Heart left ventricle (tissue), 16 donors: ENCODE measurements at regions not wholly inside any gene's neighbourhood (a gene's known extent, or its start where the extent isn't known, plus 50 kb on each side); places are given as distances from the start of the nearest gene placed in this dataset.

Source experiments
- ATAC-seq, 4 donors: fragments of 200-7000 bp; cut with Tn5 transposase; one replicate each; pipeline ENCODE4 v1.9.1; 2020 to 2022; ENCODE audit warnings: moderate library complexity in 4 of 4, mild to moderate bottlenecking in 3 of 4, moderate number of reproducible peaks in 1 of 4
- DNase-seq, 5 donors: peaks; one replicate each; pipeline ENCODE4 v3.0.0-alpha.2; 2020
- H3K27ac ChIP-seq, 12 donors: fragments of 200-600 bp; sonication (generic) in 4 of 12; one replicate each; pipeline versions ENCODE4 v1.5.0 to v1.8.0; 2016 to 2022; ENCODE audit warnings: mild to moderate bottlenecking in 2 of 12
- H3K27me3 ChIP-seq, 9 donors: fragments of 200-600 bp; sonication (generic) in 2 of 9; one replicate each; pipeline versions ENCODE4 v1.5.1 to v1.8.0; 2016 to 2022; ENCODE audit warnings: mild to moderate bottlenecking in 3 of 9
- H3K36me3 ChIP-seq, 9 donors: fragments of 200-600 bp; sonication (generic) in 2 of 9; one replicate each; pipeline versions ENCODE4 v1.5.0 to v1.8.0; 2018 to 2022; ENCODE audit warnings: mild to moderate bottlenecking in 2 of 9
- H3K4me1 ChIP-seq, 12 donors: fragments of 200-600 bp; sonication (generic) in 4 of 12; one replicate each; pipeline versions ENCODE4 v1.5.0 to v1.8.0; 2016 to 2022; ENCODE audit warnings: mild to moderate bottlenecking in 3 of 12
- H3K4me3 ChIP-seq, 12 donors: fragments of 200-600 bp; sonication (generic) in 4 of 12; one replicate each; pipeline versions ENCODE4 v1.5.0 to v1.8.0; 2017 to 2022; ENCODE audit warnings: mild to moderate bottlenecking in 9 of 12, moderate library complexity in 4 of 12
- H3K9me3 ChIP-seq, 12 donors: fragments of 200-600 bp; sonication (generic) in 4 of 12; one replicate each; pipeline versions ENCODE4 v1.5.0 to v1.8.0; 2016 to 2022; ENCODE audit warnings: mild to moderate bottlenecking in 1 of 12
- CTCF ChIP-seq, 12 donors: fragments of 200-600 bp; sonication (generic) in 4 of 12; IDR thresholded peaks; one replicate each; pipeline versions ENCODE4 v1.5.0 to v1.8.0; 2018 to 2022; ENCODE audit warnings: antibody characterized with exemption in 12 of 12, mild to moderate bottlenecking in 5 of 12
- POLR2A ChIP-seq, 2 donors: fragments of 450-650 bp; IDR thresholded peaks; one replicate each; pipeline ENCODE4 v1.6.1; 2017; ENCODE audit warnings: antibody characterized with exemption in 2 of 2, mild to moderate bottlenecking in 2 of 2, moderate library complexity in 2 of 2
- WGBS, 4 donors: extraction: QIAGEN DNeasy Blood & Tissue Kit in 2 of 4; methylation state at CpG; one replicate each; pipeline versions ENCODE4 v1.1.5 to v1.1.7; 2013 to 2018; 5-methylcytosine and 5-hydroxymethylcytosine counted together
- intact Hi-C, 10 donors: fragments of 100-400 bp; cut with DNase I; formaldehyde crosslinking; loops; one replicate each; pipeline versions ENCODE4 v1.11.1 to v1.14.2; 2022
- donor health status: ischemic (EF 13 %, LVEDD 7.1; RV severe dilation, severe dysfunction).
- donor health status: healthy with polysubstance abuse.
- donor health status: DM: no; HTN: yes; CAD: no.
- donor health status: DM: no; HTN: no; CAD: no.
- donor health status: ischemic (EF 25% LVEDD 6.9; RV normal size, moderate dysfunction).
- donor health status: ischemic (EF 25% LVEDD 5.7; RV mildly dilated, moderate dysfunction).
- donor health status: healthy.
- donor health status: DM: yes; HTN: yes; CAD: no.
- donor health status: ischemic (EF 35%, LVEDD 5.7; RV mildly dilated, moderate dysfunction).
- donor health status: nonischemic (EF 11% LVEDD 7.7; RV severe dilation, severe dysfunction).
- donor health status: DM: yes; HTN: yes; CAD: no.
- donor health status: PGD.
- donor health status: ischemic (EF 29% LVEDD 5.4; RV normal size, mild dysfunction).
- donor health status: nonischemic (EF 23%, LVEDD 6.1; RV moderate dilation, normal function).

DNA sequence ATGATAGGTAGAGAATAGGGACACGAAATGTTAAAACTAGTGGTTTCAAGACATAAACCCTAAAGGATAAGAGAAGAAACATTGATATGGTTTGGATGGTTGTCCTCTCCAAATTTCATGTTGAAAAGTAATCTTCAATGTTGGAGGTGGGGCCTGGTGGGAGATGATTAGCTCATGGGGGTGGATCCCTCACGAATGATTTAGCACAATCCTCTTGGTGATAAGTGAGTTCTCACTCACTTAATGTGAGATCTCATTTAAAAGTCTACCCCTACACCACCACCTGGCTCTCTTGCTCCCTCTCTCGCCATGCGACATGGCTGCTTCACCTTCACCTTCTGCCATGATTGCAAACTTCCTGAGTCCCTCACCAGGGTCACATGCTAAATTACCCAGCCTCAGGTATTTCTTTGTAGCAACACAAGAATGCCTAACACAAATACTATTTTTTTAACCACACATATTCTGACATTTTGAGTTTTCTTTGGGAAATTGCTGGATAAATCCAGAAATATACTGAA lies 242.4 kb upstream of the PHF14 start:
- Histone ChIP-seq H3K36me3 (no peaks in the 10 kb centered on the region), H3K4me3 (no peak overlapping the region), H3K4me1 (no peaks in the 10 kb centered on the region), H3K9me3 (peaks cover 0 to 3% (median 0%) of the 10 kb centered on the region in 12 donors), H3K27me3 (no peaks in the 10 kb centered on the region), H3K27ac (no peak overlapping the region)
- intact Hi-C loops = no loop called here
- DNase-seq = no peak
- TF ChIP-seq CTCF (IDR thresholded peaks at IDR 0.05) = no peak
- TF ChIP-seq POLR2A (IDR thresholded peaks at IDR 0.05) = no peak
- 63 to 70% (median 64%) methylated on average over 4 of the region's 4 CpGs for WGBS, 4 donors
- no peak for ATAC-seq

DNA sequence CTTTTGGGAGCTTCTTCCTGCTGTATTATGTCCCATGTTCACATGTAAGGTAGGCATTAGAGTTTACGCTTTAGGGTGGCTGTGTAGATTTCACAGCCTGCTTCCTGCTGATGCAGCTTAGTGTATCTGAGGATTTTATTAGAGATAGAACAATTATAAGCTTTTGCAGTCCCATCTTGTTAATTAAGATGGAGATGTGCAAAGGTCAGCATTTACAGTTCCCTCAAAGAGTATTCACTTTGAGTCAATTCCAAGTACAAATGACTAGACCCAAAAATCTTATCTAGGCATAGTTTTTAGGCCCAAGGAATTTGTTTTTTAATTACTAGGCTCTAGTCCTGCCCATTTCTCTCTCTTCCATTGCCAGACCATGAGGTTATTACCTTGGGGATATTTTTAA lies 239.9 kb upstream of the PHF14 start:
- Histone ChIP-seq H3K4me3 (no peak overlapping the region), H3K9me3 (peaks cover 0 to 3% (median 0%) of the 10 kb centered on the region in 12 donors), H3K36me3 (no peaks in the 10 kb centered on the region), H3K27me3 (no peaks in the 10 kb centered on the region), H3K4me1 (no peaks in the 10 kb centered on the region), H3K27ac (no peak overlapping the region)
- intact Hi-C loops = no loop called here
- WGBS, 4 donors = 91 to 96% (median 94%) methylated on average over 1 of the region's 1 CpG
- TF ChIP-seq POLR2A (IDR thresholded peaks at IDR 0.05) = no peak
- no peak for DNase-seq
- no peak for ATAC-seq

- Histone ChIP-seq H3K27ac (no peak overlapping the region), H3K27me3 (no peaks in the 10 kb centered on the region), H3K36me3 (no peaks in the 10 kb centered on the region), H3K4me1 (no peaks in the 10 kb centered on the region), H3K9me3 (peaks cover 0 to 3% (median 0%) of the 10 kb centered on the region in 12 donors), H3K4me3 (no peak overlapping the region)
- intact Hi-C loops = no loop called here
- WGBS, 4 donors = 67 to 72% (median 69%) methylated on average over 2 of the region's 2 CpGs
- no peak for DNase-seq
- TF ChIP-seq CTCF (IDR thresholded peaks at IDR 0.05) = no peak
- TF ChIP-seq POLR2A (IDR thresholded peaks at IDR 0.05) = no peak
- no peak for ATAC-seq
Observed at GRCh38 chr7:10734595-10734994, 239.1 kb upstream of the PHF14 start.

DNA sequence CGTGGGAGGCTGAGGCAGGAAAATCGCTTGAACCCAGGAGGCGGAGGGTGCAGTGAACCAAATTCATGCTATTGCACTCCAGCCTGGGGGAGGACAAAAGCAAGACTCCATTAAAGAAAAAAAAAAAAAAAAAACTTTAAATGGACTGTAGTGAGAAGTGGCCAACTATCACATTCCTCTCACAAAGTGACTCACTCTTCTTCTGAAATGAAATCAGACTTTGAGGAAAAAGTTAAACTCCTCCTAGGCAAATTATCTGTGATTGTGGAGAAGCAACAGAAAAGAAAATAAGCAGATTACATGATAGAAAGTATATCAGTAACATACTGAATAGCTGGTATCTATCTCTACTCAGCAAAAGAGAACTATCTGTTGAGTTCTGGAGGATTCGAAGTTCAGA lies 234.3 kb upstream of the PHF14 start:
- Histone ChIP-seq H3K4me1 (no peaks in the 10 kb centered on the region), H3K27me3 (no peaks in the 10 kb centered on the region), H3K9me3 (peaks cover 0 to 4% (median 0%) of the 10 kb centered on the region in 12 donors), H3K36me3 (no peaks in the 10 kb centered on the region), H3K27ac (no peak overlapping the region), H3K4me3 (no peak overlapping the region)
- DNase-seq (no peak), ATAC-seq (no peak)
- TF ChIP-seq POLR2A (IDR thresholded peaks at IDR 0.05) = no peak
- intact Hi-C loops = no loop called here
- WGBS, 4 donors = 81 to 85% (median 83%) methylated on average over 4 of the region's 4 CpGs

- no peak for TF ChIP-seq POLR2A (IDR thresholded peaks at IDR 0.05)
- no peak for TF ChIP-seq CTCF (IDR thresholded peaks at IDR 0.05)
- ATAC-seq = no peak
- Histone ChIP-seq H3K27ac (no peak overlapping the region), H3K4me3 (no peak overlapping the region), H3K9me3 (peaks cover 0 to 11% (median 0%) of the 10 kb centered on the region in 12 donors), H3K27me3 (no peaks in the 10 kb centered on the region), H3K4me1 (no peaks in the 10 kb centered on the region), H3K36me3 (no peaks in the 10 kb centered on the region)
- 23 to 39% (median 27%) methylated on average over 1 of the region's 1 CpG for WGBS, 4 donors
- no peak for DNase-seq
- intact Hi-C loops = no loop called here
Observed at GRCh38 chr7:10740805-10741204, 232.9 kb upstream of the PHF14 start.
